HG03139 (cell line): ENCODE measurements at regions not wholly inside any gene's neighbourhood (a gene's known extent, or its start where the extent isn't known, plus 50 kb on each side); places are given as distances from the start of the nearest gene placed in this dataset.
"Not testable (repeated sequence)": the region's sequence is repeated elsewhere in the genome, so short reads cannot be mapped to it uniquely, and the experiment has no call there.

Source experiments
- ATAC-seq: cut with Tn5 transposase; IDR thresholded peaks from one replicate; pipeline ENCODE4 v1.9.1; 2021; ENCODE audit not compliant: unreplicated experiment

GRCh38 chr17:68782789-68783188, 172.4 kb downstream of the ABCA8 start:
- no peak for ATAC-seq

- no peak for ATAC-seq
Measured at GRCh38 chr17:68780596-68780995, 174.6 kb downstream of the ABCA8 start.

- no peak for ATAC-seq
Measured at GRCh38 chr17:68778726-68779125, 176.5 kb downstream of the ABCA8 start.

GRCh38 chr17:68777856-68778694, 176.9 kb upstream of the FAM20A start:
- ATAC-seq = no peak

GRCh38 chr17:68777243-68777855, 176.2 kb upstream of the FAM20A start:
- ATAC-seq = no peak

GRCh38 chr17:68776451-68776850, 175.3 kb upstream of the FAM20A start:
- no peak for ATAC-seq

- no peak for ATAC-seq
Measured at GRCh38 chr17:68775969-68776368, 174.8 kb upstream of the FAM20A start.

GRCh38 chr17:68775318-68775717, 174.2 kb upstream of the FAM20A start:
- ATAC-seq = no peak

GRCh38 chr17:68771867-68772515, 170.8 kb upstream of the FAM20A start:
- ATAC-seq = peak; percentile 53

- no peak for ATAC-seq
Measured at GRCh38 chr17:68768804-68769203, 167.6 kb upstream of the FAM20A start.

GRCh38 chr17:68766640-68767039, 165.5 kb upstream of the FAM20A start:
- ATAC-seq = no peak

- no peak for ATAC-seq
Measured at GRCh38 chr17:68763562-68763961, 162.4 kb upstream of the FAM20A start.

- ATAC-seq = no peak
Measured at GRCh38 chr17:68762911-68763310, 161.7 kb upstream of the FAM20A start.

GRCh38 chr17:68760141-68760475, 158.9 kb upstream of the FAM20A start:
- no peak for ATAC-seq

GRCh38 chr17:68759343-68760140, 158.4 kb upstream of the FAM20A start:
- ATAC-seq = peak; percentile 93

GRCh38 chr17:68759002-68759342, 157.8 kb upstream of the FAM20A start:
- no peak for ATAC-seq

- not testable (repeated sequence) for ATAC-seq
Measured at GRCh38 chr17:68757866-68758757, 156.9 kb upstream of the FAM20A start.

GRCh38 chr17:68753985-68754769, 153.0 kb upstream of the FAM20A start:
- ATAC-seq = no peak

GRCh38 chr17:68750208-68750562, 149.0 kb upstream of the FAM20A start:
- no peak for ATAC-seq
